C4-2B (cell line): ENCODE measurements at regions not wholly inside any gene's neighbourhood (a gene's known extent, or its start where the extent isn't known, plus 50 kb on each side); places are given as distances from the start of the nearest gene placed in this dataset.

Experiments used
- CTCF ChIP-seq: fragments of 450-650 bp; conservative IDR thresholded peaks from 2 replicates; pipeline ENCODE4 v1.5.1; 2017; ENCODE audit warnings: mild to moderate bottlenecking
- ZFX ChIP-seq: fragments of 450-650 bp; IDR thresholded peaks from 2 replicates; pipeline ENCODE4 v1.6.1; 2017

GRCh38 chr1:101376121-101377083 is 139.6 kb downstream of the S1PR1 start:
- TF ChIP-seq CTCF (no peak), ZFX (no peak)
